ENCODE measurements at regions not wholly inside any gene's neighbourhood (a gene's known extent, or its start where the extent isn't known, plus 50 kb on each side); places are given as distances from the start of the nearest gene placed in this dataset.

GRCh38 chr4:126526335-126526734 lies 1106.4 kb upstream of the INTU start:
- POLR2A ChIA-PET, result no interaction called here
- H3K27ac ChIP-seq (ENCODE audit: low read length in 2 of 2), result no peak overlapping the region
- CTCF ChIA-PET, result no interaction called here
- Mint-ChIP-seq H3K4me1 (no peaks in the 10 kb centered on the region), H3K27me3 (no peaks in the 10 kb centered on the region), H3K9me3 (ENCODE audit: insufficient read depth) (peaks cover 10% of the 10 kb centered on the region), H3K27ac (no peak overlapping the region), H3K4me3 (no peak overlapping the region)
- H3K79me2 ChIP-seq (ENCODE audit: control insufficient read depth, insufficient read depth, low read length), result no peaks in the 10 kb centered on the region
- H2AFZ ChIP-seq (ENCODE audit: insufficient read depth, low read depth, low read length, poor library complexity, severe bottlenecking), result no peak overlapping the region
- no peak overlapping the region for H3K9ac ChIP-seq (ENCODE audit: low read length)
- no peak for DNase-seq
- intact Hi-C loops (cut with micrococcal nuclease), result no loop called here
- no peak for TF ChIP-seq CTCF (IDR thresholded peaks at IDR 0.05)
- TF ChIP-seq EZH2 (IDR thresholded peaks at IDR 0.05; ENCODE audit: borderline replicate concordance, insufficient read depth, low read depth, low read length, poor library complexity, severe bottlenecking), result no peak
- H3K4me2 ChIP-seq (replicated peaks; ENCODE audit: low read depth, low read length, poor library complexity, severe bottlenecking), result no peak overlapping the region
- H4K20me1 ChIP-seq (ENCODE audit: control insufficient read depth, insufficient read depth, low read length, poor library complexity, severe bottlenecking), result no peaks in the 10 kb centered on the region
- no CpG with 5 or more reads among the region's 2 CpGs for WGBS (ENCODE audit: insufficient coverage)
- no peak for ATAC-seq (ENCODE audit: low read depth)
- H3K9me3 ChIP-seq (ENCODE audit: control extremely low read depth in 1 of 3, control insufficient read depth in 2 of 3, insufficient read depth in 1 of 3, low read length in 2 of 3), result peaks cover 1 to 11% (median 3%) of the 10 kb centered on the region in 3 donors
- H3K27me3 ChIP-seq (replicated peaks in 1 of 4; ENCODE audit: control extremely low read depth in 1 of 4, control insufficient read depth in 3 of 4, insufficient read depth in 4 of 4, low read length in 3 of 4), result no peaks in the 10 kb centered on the region
- no peaks in the 10 kb centered on the region for H3K4me1 ChIP-seq (ENCODE audit: control insufficient read depth in 2 of 2, insufficient read depth in 2 of 2, low read length in 2 of 2)
- no peaks in the 10 kb centered on the region for H3K36me3 ChIP-seq (replicated peaks in 1 of 2; ENCODE audit: control extremely low read depth in 1 of 2, control insufficient read depth in 1 of 2, extremely low read depth in 1 of 2, insufficient read depth in 2 of 2, low read length in 1 of 2)
- no peak overlapping the region for H3K4me3 ChIP-seq (ENCODE audit: control extremely low read depth in 1 of 5, extremely low read depth in 1 of 5, insufficient read depth in 1 of 5, low read depth in 2 of 5, low read length in 4 of 5)

GRCh38 chr4:126529997-126530396 lies 1102.8 kb upstream of the INTU start:
- H3K9me3 ChIP-seq (ENCODE audit: control extremely low read depth in 1 of 3, control insufficient read depth in 2 of 3, insufficient read depth in 1 of 3, low read length in 2 of 3), result peaks cover 1 to 4% (median 3%) of the 10 kb centered on the region in 3 donors
- H3K9ac ChIP-seq (ENCODE audit: low read length), result no peak overlapping the region
- Mint-ChIP-seq H3K27me3 (no peaks in the 10 kb centered on the region), H3K4me1 (no peaks in the 10 kb centered on the region), H3K9me3 (ENCODE audit: insufficient read depth) (peaks cover 10% of the 10 kb centered on the region), H3K27ac (no peak overlapping the region), H3K4me3 (no peak overlapping the region)
- no CpG with 5 or more reads among the region's 2 CpGs for WGBS (ENCODE audit: insufficient coverage)
- H3K4me1 ChIP-seq (ENCODE audit: control insufficient read depth in 2 of 2, insufficient read depth in 2 of 2, low read length in 2 of 2), result no peaks in the 10 kb centered on the region
- ChIA-PET CTCF (no interaction called here), POLR2A (no interaction called here)
- H3K79me2 ChIP-seq (ENCODE audit: control insufficient read depth, insufficient read depth, low read length), result no peaks in the 10 kb centered on the region
- H4K20me1 ChIP-seq (ENCODE audit: control insufficient read depth, insufficient read depth, low read length, poor library complexity, severe bottlenecking), result no peaks in the 10 kb centered on the region
- no peak for DNase-seq
- H3K4me2 ChIP-seq (replicated peaks; ENCODE audit: low read depth, low read length, poor library complexity, severe bottlenecking), result no peak overlapping the region
- intact Hi-C loops (cut with micrococcal nuclease), result no loop called here
- H3K27me3 ChIP-seq (replicated peaks in 1 of 4; ENCODE audit: control extremely low read depth in 1 of 4, control insufficient read depth in 3 of 4, insufficient read depth in 4 of 4, low read length in 3 of 4), result no peaks in the 10 kb centered on the region
- H3K27ac ChIP-seq (ENCODE audit: low read length in 2 of 2), result no peak overlapping the region
- no peak overlapping the region for H3K4me3 ChIP-seq (ENCODE audit: control extremely low read depth in 1 of 5, extremely low read depth in 1 of 5, insufficient read depth in 1 of 5, low read depth in 2 of 5, low read length in 4 of 5)
- H2AFZ ChIP-seq (ENCODE audit: insufficient read depth, low read depth, low read length, poor library complexity, severe bottlenecking), result no peak overlapping the region
- ATAC-seq (ENCODE audit: low read depth), result no peak
- H3K36me3 ChIP-seq (replicated peaks in 1 of 2; ENCODE audit: control extremely low read depth in 1 of 2, control insufficient read depth in 1 of 2, extremely low read depth in 1 of 2, insufficient read depth in 2 of 2, low read length in 1 of 2), result no peaks in the 10 kb centered on the region
- TF ChIP-seq EZH2 (IDR thresholded peaks at IDR 0.05; ENCODE audit: borderline replicate concordance, insufficient read depth, low read depth, low read length, poor library complexity, severe bottlenecking), result no peak
- no peak for TF ChIP-seq CTCF (IDR thresholded peaks at IDR 0.05)

Measured in B cell (primary cell).